Panc1 (cell line): ENCODE measurements at regions not wholly inside any gene's neighbourhood (a gene's known extent, or its start where the extent isn't known, plus 50 kb on each side); places are given as distances from the start of the nearest gene placed in this dataset.

ENCODE experiments used
- ATAC-seq: fragments of 200-7000 bp; cut with Tn5 transposase; 2 replicates; pipeline ENCODE4 v1.9.1; 2020; ENCODE audit warnings: mild to moderate bottlenecking, moderate library complexity
- BruUV-seq: library from RNA; stranded (reverse); fragments of 400-500 nt; replicated peaks from 2 replicates; lab custom pipeline; 2021; lab: Mats Ljungman, UMichigan
- CTCF ChIA-PET: fragments of 300-600 bp; sonication (Branson Sonifier 250); formaldehyde crosslinking; loops from one replicate; lab custom pipeline; 2022; ENCODE audit warnings: antibody characterized with exemption; lab: Charles Lee
- POLR2A ChIA-PET: fragments of 300-600 bp; sonication (Branson Sonifier 250); formaldehyde crosslinking; loops from one replicate; lab custom pipeline; 2022; ENCODE audit warnings: antibody characterized with exemption; lab: Charles Lee
- DNase-seq: peaks from one replicate; pipeline ENCODE4 v3.0.0-alpha.2; 2010; ENCODE audit warnings: low read depth, low spot score
- H3K27ac ChIP-seq: 2 replicates; pipeline ENCODE4 v1.5.1; 2011; ENCODE audit warnings: mild to moderate bottlenecking, low read length, inconsistent platforms
- H3K27me3 ChIP-seq: fragments of 200-500 bp; sonication (Bioruptor generic); 2 replicates; pipeline ENCODE4 v1.6.0; 2014; ENCODE audit warnings: low read length, inconsistent platforms; ENCODE audit not compliant: control insufficient read depth, insufficient read depth
- H3K36me3 ChIP-seq: fragments of 200-500 bp; sonication (Bioruptor generic); 2 replicates; pipeline ENCODE4 v1.5.1; 2014; ENCODE audit warnings: inconsistent platforms, mild to moderate bottlenecking, low read length, moderate library complexity; ENCODE audit not compliant: control insufficient read depth, insufficient read depth
- H3K4me1 ChIP-seq: 2 replicates; pipeline ENCODE4 v1.5.1; 2011; ENCODE audit warnings: inconsistent platforms, mild to moderate bottlenecking, low read length, moderate library complexity; ENCODE audit not compliant: control insufficient read depth, insufficient read depth
- H3K4me3 ChIP-seq, 2 experiments: 2 replicates each; pipeline ENCODE4 v1.5.1; 2011 to 2012; ENCODE audit warnings: low read depth in 2 of 2, low read length in 2 of 2, mild to moderate bottlenecking in 2 of 2, inconsistent platforms in 1 of 2, moderate library complexity in 1 of 2
- H3K9me3 ChIP-seq: fragments of 200-500 bp; sonication (Bioruptor generic); 2 replicates; pipeline ENCODE4 v1.5.1; 2014; ENCODE audit warnings: low read depth, mild to moderate bottlenecking, inconsistent platforms, low read length, moderate library complexity; ENCODE audit not compliant: control insufficient read depth, insufficient read depth
- CTCF ChIP-seq: fragments of 450-650 bp; IDR thresholded peaks from 2 replicates; pipeline ENCODE4 v1.5.1; 2017; ENCODE audit warnings: mild to moderate bottlenecking
- POLR2AphosphoS5 ChIP-seq: IDR thresholded peaks from 2 replicates; pipeline ENCODE4 v1.6.1; 2012; ENCODE audit warnings: mild to moderate bottlenecking, low read depth, low read length, moderate library complexity
- REST ChIP-seq, 2 experiments: IDR thresholded peaks; 2 replicates each; pipeline ENCODE4 v1.6.1; 2011 to 2012; ENCODE audit warnings: low read depth in 2 of 2, control low read depth in 1 of 2, low read length in 1 of 2, mild to moderate bottlenecking in 1 of 2, moderate library complexity in 1 of 2; ENCODE audit not compliant: insufficient read depth in 1 of 2
- SIN3A ChIP-seq: IDR thresholded peaks from 2 replicates; pipeline ENCODE4 v1.6.1; 2012; ENCODE audit warnings: low read depth, mild to moderate bottlenecking, low read length, moderate library complexity, borderline replicate concordance; ENCODE audit not compliant: insufficient read depth
- TCF7L2 ChIP-seq: IDR thresholded peaks from 2 replicates; pipeline ENCODE4 v1.6.1; 2011; ENCODE audit warnings: mild to moderate bottlenecking, low read depth, low read length, inconsistent platforms
- in situ Hi-C: cut with HindIII; loops from 2 replicates; pipeline ENCODE4 v1.10.0; 2016; ENCODE audit warnings: low sequenced_read_pairs, low pct_unique_long_range_greater_than_20kb
- intact Hi-C: fragments of 100-400 bp; cut with micrococcal nuclease; formaldehyde crosslinking; loops from one replicate; pipeline ENCODE4 v1.10.0; 2022; ENCODE audit not compliant: unreplicated experiment

GRCh38 chr2:78940998-78941397 is 84.5 kb upstream of the REG3G start:
- ChIA-PET POLR2A (no interaction called here), CTCF (no interaction called here)
- intact Hi-C loops (no loop called here), in situ Hi-C loops (no loop called here)
- Histone ChIP-seq H3K27ac (no peak overlapping the region), H3K9me3 (no peaks in the 10 kb centered on the region), H3K27me3 (no peaks in the 10 kb centered on the region), H3K4me3 (no peak overlapping the region), H3K36me3 (no peaks in the 10 kb centered on the region), H3K4me1 (no peaks in the 10 kb centered on the region)
- TF ChIP-seq REST (IDR thresholded peaks at IDR 0.05; ENCODE audit: insufficient read depth in 1 of 2, low read depth in 2 of 2, low read length in 1 of 2) (no peak), TCF7L2 (no peak), SIN3A (no peak), CTCF (no peak)
- no TSS peak for BruUV-seq
- no peak for DNase-seq
- no peak for ATAC-seq

DNA sequence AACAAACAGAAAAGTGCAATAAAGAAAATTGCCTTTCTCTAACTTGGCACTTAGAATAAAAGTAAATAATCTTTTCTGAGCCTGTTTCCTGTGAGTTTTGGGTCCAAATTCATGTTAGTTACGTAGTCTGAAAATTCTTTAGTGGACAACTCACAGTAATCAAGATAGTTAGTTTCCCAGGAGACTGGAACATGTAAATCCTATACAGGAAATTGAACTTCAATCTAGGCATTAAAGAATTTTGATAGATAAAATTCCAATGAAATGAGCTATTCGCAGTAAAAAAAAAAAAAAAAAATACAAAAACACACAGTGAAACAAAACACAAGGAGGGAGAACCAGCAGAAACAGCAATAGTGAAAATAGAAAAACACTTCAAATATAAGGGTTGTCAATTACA is 83.8 kb upstream of the REG3G start:
- TF ChIP-seq SIN3A (no peak), TCF7L2 (no peak), POLR2AphosphoS5 (no peak), CTCF (no peak), REST (IDR thresholded peaks at IDR 0.05; ENCODE audit: insufficient read depth in 1 of 2, low read depth in 2 of 2, low read length in 1 of 2) (no peak)
- intact Hi-C loops (no loop called here), in situ Hi-C loops (no loop called here)
- Histone ChIP-seq H3K27me3 (no peaks in the 10 kb centered on the region), H3K36me3 (no peaks in the 10 kb centered on the region), H3K4me1 (no peaks in the 10 kb centered on the region), H3K27ac (no peak overlapping the region), H3K9me3 (no peaks in the 10 kb centered on the region), H3K4me3 (no peak overlapping the region)
- no peak for ATAC-seq
- BruUV-seq, result no TSS peak
- DNase-seq, result no peak
- CTCF ChIA-PET, result interaction anchor here (0.6 kb wide), 1 partner anchor 1156 kb away, joined by 8 read pairs; no protein-coding TSS in a partner anchor
- POLR2A ChIA-PET, result no interaction called here
